ENCODE measurements at regions not wholly inside any gene's neighbourhood (a gene's known extent, or its start where the extent isn't known, plus 50 kb on each side); places are given as distances from the start of the nearest gene placed in this dataset.

DNA sequence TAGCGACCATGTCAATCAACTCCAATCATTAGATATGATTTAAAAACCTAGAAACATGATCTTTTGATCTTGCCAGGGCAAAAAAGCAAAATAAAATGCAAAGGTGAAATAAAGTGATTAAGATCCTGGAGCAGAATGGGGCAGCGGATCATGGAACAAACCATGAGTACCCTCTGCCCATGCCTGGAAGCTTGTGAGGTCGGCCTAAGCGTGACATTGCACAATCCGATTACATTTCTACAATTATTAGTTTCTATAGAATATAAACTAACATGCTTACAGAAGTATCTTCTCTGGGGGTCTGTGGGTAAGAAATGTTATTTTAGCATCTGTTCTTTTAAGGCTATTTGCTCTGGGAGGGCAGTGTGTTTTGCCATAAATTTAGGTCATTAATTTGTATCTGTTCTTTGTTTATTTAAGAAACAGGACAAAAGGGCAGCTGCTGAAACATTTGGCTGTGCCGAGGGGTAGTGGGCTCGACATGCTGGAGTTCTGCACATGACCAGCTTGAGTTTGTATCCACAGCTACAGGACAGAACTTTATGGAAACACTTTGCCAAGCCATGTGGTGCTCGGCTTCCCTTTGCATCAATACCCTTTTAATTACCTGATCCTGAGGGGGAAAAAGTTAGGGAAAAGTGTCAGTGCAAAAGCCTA is 55.9 kb downstream of the ZBTB18 start:
- Histone ChIP-seq H3K9ac (ENCODE audit: low read depth, low read length) (no peak overlapping the region), H3K9me3 (ENCODE audit: control insufficient read depth, insufficient read depth, low read length) (no peaks in the 10 kb centered on the region), H3K27ac (ENCODE audit: low read depth, low read length) (no peak overlapping the region), H3K27me3 (ENCODE audit: control insufficient read depth, insufficient read depth, low read length) (no peaks in the 10 kb centered on the region), H3K4me3 (ENCODE audit: low read depth, low read length) (no peak overlapping the region), H3K36me3 (ENCODE audit: control insufficient read depth, insufficient read depth, low read length) (no peaks in the 10 kb centered on the region), H3K4me1 (ENCODE audit: control insufficient read depth, insufficient read depth, low read length) (peaks cover under 1% of the 10 kb centered on the region; the same call in 1 of the 2 replicates)

DNA sequence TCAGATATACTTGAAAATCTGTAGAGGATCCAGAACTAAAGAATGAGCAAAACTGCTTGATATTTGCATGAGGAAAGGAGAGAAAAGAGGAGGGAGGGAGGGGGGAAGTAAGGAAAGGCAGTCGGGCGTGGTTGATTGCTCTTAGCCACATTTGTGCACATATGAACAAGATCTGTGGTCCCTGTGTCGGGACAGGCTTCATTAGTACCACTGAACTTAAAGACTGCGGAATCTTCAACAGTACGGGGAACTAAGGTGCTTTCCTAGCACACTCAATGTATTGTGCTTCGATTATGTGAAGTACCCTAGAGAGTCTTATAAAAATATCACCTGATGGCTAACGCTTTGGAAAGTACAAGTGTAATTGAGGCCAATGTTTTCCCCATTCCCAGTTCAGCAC is 59.9 kb downstream of the ZBTB18 start:
- no peaks in the 10 kb centered on the region for H3K27me3 ChIP-seq (ENCODE audit: control insufficient read depth, insufficient read depth, low read length)
- H3K27ac ChIP-seq (ENCODE audit: low read depth, low read length) = no peak overlapping the region
- no peak overlapping the region for H3K4me3 ChIP-seq (ENCODE audit: low read depth, low read length)
- H3K36me3 ChIP-seq (ENCODE audit: control insufficient read depth, insufficient read depth, low read length) = no peaks in the 10 kb centered on the region
- no peak overlapping the region for H3K9ac ChIP-seq (ENCODE audit: low read depth, low read length)
- no peaks in the 10 kb centered on the region for H3K9me3 ChIP-seq (ENCODE audit: control insufficient read depth, insufficient read depth, low read length)
- H3K4me1 ChIP-seq (ENCODE audit: control insufficient read depth, insufficient read depth, low read length) = peaks cover 6% of the 10 kb centered on the region; the same call in 1 of the 2 replicates

DNA sequence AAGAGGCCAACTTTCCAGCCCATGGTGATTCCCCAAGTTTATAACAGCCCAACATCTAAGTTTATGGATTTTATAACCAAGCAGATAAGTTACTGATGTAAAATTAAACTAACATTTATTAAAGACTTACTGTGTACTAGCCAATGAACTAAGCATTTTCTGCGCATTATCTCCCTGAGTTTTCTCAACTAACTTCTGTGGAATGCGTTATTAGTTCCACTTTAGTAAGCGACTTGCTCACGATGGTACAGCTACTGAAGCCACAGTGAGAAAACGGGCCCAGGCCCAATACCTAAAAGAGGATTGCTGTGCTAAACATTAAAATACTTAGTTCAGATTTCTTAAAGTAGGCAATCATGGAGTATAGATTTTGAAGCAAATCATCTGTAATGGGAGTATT is 61.0 kb downstream of the ZBTB18 start:
- H3K9me3 ChIP-seq (ENCODE audit: control insufficient read depth, insufficient read depth, low read length) = no peaks in the 10 kb centered on the region
- H3K36me3 ChIP-seq (ENCODE audit: control insufficient read depth, insufficient read depth, low read length) = no peaks in the 10 kb centered on the region
- H3K4me1 ChIP-seq (ENCODE audit: control insufficient read depth, insufficient read depth, low read length) = peaks cover 6% of the 10 kb centered on the region; the same call in 1 of the 2 replicates
- no peak overlapping the region for H3K9ac ChIP-seq (ENCODE audit: low read depth, low read length)
- no peak overlapping the region for H3K27ac ChIP-seq (ENCODE audit: low read depth, low read length)
- H3K4me3 ChIP-seq (ENCODE audit: low read depth, low read length) = no peak overlapping the region
- no peaks in the 10 kb centered on the region for H3K27me3 ChIP-seq (ENCODE audit: control insufficient read depth, insufficient read depth, low read length)

DNA sequence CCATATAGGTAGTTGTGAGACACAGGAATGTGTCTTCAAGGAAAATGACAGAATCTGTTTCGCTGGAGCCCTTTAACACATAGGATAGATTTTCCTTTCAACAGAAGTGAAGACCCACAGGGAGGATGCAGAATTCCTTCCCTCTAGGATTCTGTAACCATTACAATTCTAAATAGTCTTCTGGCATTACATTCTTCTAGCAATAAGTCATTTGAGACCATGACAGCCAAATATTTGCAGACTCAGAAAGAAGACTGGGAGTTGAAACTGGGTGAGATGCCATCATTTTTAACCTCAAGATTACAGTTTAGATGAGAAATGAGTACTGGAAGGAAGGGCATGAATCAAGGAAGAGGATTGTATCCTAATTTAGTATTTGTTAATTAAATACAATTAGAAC is 61.6 kb downstream of the ZBTB18 start:
- Histone ChIP-seq H3K4me1 (ENCODE audit: control insufficient read depth, insufficient read depth, low read length) (peaks cover 6% of the 10 kb centered on the region; the same call in 1 of the 2 replicates), H3K9ac (ENCODE audit: low read depth, low read length) (no peak overlapping the region), H3K27me3 (ENCODE audit: control insufficient read depth, insufficient read depth, low read length) (no peaks in the 10 kb centered on the region), H3K27ac (ENCODE audit: low read depth, low read length) (no peak overlapping the region), H3K36me3 (ENCODE audit: control insufficient read depth, insufficient read depth, low read length) (no peaks in the 10 kb centered on the region), H3K9me3 (ENCODE audit: control insufficient read depth, insufficient read depth, low read length) (no peaks in the 10 kb centered on the region), H3K4me3 (ENCODE audit: low read depth, low read length) (no peak overlapping the region)

DNA sequence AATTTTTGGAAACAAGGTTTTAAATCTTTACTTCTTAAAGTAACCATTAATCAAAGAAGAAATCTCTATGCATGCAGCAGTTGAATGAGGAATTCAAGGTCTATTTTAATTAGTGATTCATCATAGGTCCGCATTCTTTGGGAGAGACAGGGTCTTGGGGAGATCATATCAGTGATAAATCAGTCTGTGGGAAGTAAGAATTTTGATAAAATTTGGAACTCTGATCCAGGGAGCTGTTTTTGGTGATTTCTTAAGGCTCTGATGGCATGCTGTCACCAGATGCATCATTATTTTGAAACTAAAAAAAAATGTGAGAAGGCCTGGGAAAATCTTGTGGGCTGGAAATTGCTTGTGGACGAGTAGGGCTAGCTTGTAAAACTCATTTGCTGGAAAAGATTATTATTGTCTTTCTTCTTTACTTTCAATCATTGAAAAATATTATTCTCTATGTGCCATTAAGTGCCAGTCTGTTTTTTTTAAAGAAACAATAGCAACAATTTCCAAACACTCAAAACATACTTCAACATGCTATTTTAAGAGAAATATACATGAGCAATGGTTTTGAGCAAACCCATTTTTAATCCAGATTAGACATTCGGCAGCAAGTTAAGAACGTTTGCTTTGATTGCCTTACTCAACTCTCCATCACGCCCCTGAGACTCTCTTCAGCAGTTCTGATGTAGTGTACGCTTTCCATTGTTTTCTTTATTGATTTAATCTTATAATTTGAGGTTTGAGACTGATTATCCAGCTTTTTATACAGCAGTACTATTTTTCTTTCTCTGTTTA is 62.6 kb downstream of the ZBTB18 start:
- Histone ChIP-seq H3K4me3 (ENCODE audit: low read depth, low read length) (no peak overlapping the region), H3K27me3 (ENCODE audit: control insufficient read depth, insufficient read depth, low read length) (no peaks in the 10 kb centered on the region), H3K9ac (ENCODE audit: low read depth, low read length) (no peak overlapping the region), H3K36me3 (ENCODE audit: control insufficient read depth, insufficient read depth, low read length) (no peaks in the 10 kb centered on the region), H3K4me1 (ENCODE audit: control insufficient read depth, insufficient read depth, low read length) (peaks cover 9% of the 10 kb centered on the region), H3K27ac (ENCODE audit: low read depth, low read length) (no peak overlapping the region), H3K9me3 (ENCODE audit: control insufficient read depth, insufficient read depth, low read length) (no peaks in the 10 kb centered on the region)

DNA sequence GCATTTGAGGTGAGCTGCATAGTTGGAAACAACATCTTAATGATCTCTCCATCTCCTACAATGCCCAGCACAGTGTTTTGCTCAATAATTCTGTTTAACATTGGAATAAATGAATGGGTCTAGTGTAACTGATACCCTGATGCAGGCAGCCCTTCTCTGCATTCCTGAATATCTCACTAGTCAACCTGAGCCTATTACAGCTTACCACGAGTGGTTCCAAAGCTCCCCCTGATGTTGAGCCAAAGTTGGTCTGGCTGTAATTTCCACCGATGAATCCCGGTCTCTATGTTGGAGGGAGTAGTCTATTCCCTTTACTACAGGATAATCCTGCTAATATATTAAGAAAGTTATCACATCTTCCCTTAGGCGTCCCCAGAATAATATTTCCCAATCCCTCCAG is 63.8 kb downstream of the ZBTB18 start:
- Histone ChIP-seq H3K9me3 (ENCODE audit: control insufficient read depth, insufficient read depth, low read length) (no peaks in the 10 kb centered on the region), H3K36me3 (ENCODE audit: control insufficient read depth, insufficient read depth, low read length) (no peaks in the 10 kb centered on the region), H3K4me3 (ENCODE audit: low read depth, low read length) (no peak overlapping the region), H3K4me1 (ENCODE audit: control insufficient read depth, insufficient read depth, low read length) (peaks cover 9% of the 10 kb centered on the region), H3K9ac (ENCODE audit: low read depth, low read length) (no peak overlapping the region), H3K27me3 (ENCODE audit: control insufficient read depth, insufficient read depth, low read length) (no peaks in the 10 kb centered on the region), H3K27ac (ENCODE audit: low read depth, low read length) (no peak overlapping the region)

DNA sequence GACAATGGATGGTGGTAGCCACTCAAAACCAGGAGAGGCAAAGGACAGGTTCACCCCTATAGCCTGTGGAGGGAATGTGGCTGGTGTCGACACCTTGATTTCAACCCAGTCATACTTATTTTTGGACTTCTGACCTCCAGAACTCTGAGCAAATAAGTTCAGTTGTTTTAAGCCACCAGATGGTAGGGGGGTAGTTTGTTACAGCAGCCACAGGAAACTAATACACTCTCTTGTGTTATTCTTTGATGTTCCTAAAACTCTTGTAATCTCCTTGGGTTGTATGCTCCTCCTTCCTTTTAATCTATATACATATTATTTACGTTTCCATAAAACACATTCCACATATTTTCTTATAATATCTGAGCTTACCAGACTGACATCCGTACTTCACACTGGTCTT is 65.9 kb downstream of the ZBTB18 start:
- Histone ChIP-seq H3K9me3 (ENCODE audit: control insufficient read depth, insufficient read depth, low read length) (no peaks in the 10 kb centered on the region), H3K36me3 (ENCODE audit: control insufficient read depth, insufficient read depth, low read length) (no peaks in the 10 kb centered on the region), H3K4me1 (ENCODE audit: control insufficient read depth, insufficient read depth, low read length) (peaks cover 9% of the 10 kb centered on the region), H3K27me3 (ENCODE audit: control insufficient read depth, insufficient read depth, low read length) (no peaks in the 10 kb centered on the region), H3K9ac (ENCODE audit: low read depth, low read length) (no peak overlapping the region), H3K27ac (ENCODE audit: low read depth, low read length) (no peak overlapping the region), H3K4me3 (ENCODE audit: low read depth, low read length) (no peak overlapping the region)

DNA sequence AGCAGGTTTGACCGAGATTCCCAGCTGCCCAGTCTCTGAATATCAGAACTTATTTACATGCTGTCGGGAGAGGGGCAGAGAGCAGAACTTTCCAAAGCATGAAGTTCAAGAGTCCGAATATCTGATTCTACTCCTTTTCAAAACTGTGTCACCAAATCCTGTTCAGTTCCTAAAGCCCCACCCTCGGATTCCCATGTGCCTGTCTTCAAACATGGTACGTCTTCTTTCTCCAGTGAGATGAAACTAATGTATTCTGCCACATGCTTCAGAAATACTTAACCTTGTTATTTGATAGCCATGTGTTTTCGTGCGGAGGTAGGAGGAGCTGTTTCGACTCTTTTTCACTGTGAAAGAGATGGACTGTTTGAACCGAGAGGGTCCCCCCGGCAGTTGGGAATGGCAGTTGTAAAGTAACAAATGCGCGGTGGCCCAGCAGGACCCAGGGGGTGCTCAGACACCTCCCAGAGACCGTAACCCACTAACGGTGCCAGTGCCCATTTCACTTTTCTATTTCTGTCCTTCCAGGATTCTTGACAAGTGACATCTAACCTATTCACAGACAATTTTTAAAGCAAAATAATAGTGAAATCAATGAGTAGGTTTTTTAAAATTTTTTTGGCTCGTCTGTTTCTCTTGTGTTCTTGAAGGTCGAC is 67.2 kb downstream of the ZBTB18 start:
- peaks cover 12% of the 10 kb centered on the region for H3K4me1 ChIP-seq (ENCODE audit: control insufficient read depth, insufficient read depth, low read length)
- H3K27ac ChIP-seq (ENCODE audit: low read depth, low read length) = no peak overlapping the region
- no peaks in the 10 kb centered on the region for H3K36me3 ChIP-seq (ENCODE audit: control insufficient read depth, insufficient read depth, low read length)
- no peak overlapping the region for H3K9ac ChIP-seq (ENCODE audit: low read depth, low read length)
- H3K9me3 ChIP-seq (ENCODE audit: control insufficient read depth, insufficient read depth, low read length) = no peaks in the 10 kb centered on the region
- no peak overlapping the region for H3K4me3 ChIP-seq (ENCODE audit: low read depth, low read length)
- no peaks in the 10 kb centered on the region for H3K27me3 ChIP-seq (ENCODE audit: control insufficient read depth, insufficient read depth, low read length)

DNA sequence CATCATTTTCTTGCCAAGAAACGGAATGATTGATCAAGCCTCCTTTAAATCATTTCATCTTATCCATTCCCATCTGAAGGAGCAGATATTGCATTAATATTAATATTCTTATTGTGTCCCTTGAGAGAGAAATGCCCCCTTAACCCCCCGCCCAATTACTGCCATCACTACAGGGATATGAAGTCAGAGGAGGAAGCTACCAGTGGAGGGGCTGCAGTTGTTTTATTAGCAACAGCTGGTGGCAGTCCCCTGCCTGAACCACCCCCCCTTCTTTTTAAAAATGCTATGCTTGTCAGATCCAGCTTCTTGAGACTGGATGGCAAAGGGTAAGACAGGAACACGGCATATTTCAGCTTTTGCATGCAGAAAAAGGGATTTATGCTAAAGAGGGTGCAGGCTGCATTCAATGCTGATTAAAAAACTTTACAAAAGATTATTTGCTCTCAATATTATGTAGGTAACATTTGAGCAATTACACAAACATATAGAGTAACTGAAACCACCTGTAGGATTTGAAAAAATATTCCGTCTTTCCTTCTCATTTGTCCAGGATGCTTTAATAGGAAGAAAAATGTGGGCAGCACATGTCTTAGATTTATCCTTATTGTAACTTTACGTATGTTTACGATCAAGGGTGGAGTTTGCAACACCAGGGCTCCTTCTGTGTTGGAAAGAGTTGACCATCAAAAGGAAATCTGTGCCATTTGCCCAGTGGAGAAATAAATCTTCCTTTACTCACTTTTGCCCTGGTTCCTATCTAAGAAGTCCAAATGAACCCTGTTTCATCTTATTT is 77.7 kb downstream of the ZBTB18 start:
- Histone ChIP-seq H3K27me3 (ENCODE audit: control insufficient read depth, insufficient read depth, low read length) (no peaks in the 10 kb centered on the region), H3K9ac (ENCODE audit: low read depth, low read length) (no peak overlapping the region), H3K36me3 (ENCODE audit: control insufficient read depth, insufficient read depth, low read length) (no peaks in the 10 kb centered on the region), H3K4me1 (ENCODE audit: control insufficient read depth, insufficient read depth, low read length) (peaks cover 10% of the 10 kb centered on the region; the same call in 1 of the 2 replicates), H3K4me3 (ENCODE audit: low read depth, low read length) (no peak overlapping the region), H3K27ac (ENCODE audit: low read depth, low read length) (no peak overlapping the region), H3K9me3 (ENCODE audit: control insufficient read depth, insufficient read depth, low read length) (no peaks in the 10 kb centered on the region)

DNA sequence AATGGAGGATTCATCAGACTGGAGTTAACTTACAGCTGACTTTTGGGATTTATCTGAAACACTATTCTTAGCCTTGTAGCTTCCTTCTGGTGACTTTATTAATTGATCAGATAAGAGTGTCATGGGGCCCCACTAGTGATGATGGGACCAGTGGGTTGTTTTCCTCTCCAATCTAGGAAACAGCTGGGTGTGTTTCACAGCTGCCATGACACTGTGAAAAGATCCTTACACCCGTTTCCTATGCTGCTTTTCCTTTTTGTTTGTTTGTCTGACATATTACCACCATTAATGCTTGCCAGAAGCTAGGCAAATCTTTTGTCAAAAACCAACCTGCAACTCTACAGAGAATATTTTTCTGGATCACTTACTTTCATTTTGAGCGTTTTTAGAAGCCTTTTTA is 86.2 kb downstream of the ZBTB18 start:
- Histone ChIP-seq H3K4me1 (ENCODE audit: control insufficient read depth, insufficient read depth, low read length) (no peaks in the 10 kb centered on the region), H3K4me3 (ENCODE audit: low read depth, low read length) (no peak overlapping the region), H3K36me3 (ENCODE audit: control insufficient read depth, insufficient read depth, low read length) (no peaks in the 10 kb centered on the region), H3K27me3 (ENCODE audit: control insufficient read depth, insufficient read depth, low read length) (no peaks in the 10 kb centered on the region), H3K9ac (ENCODE audit: low read depth, low read length) (no peak overlapping the region), H3K27ac (ENCODE audit: low read depth, low read length) (no peak overlapping the region), H3K9me3 (ENCODE audit: control insufficient read depth, insufficient read depth, low read length) (no peaks in the 10 kb centered on the region)
